ENCODE measurements at regions not wholly inside any gene's neighbourhood (a gene's known extent, or its start where the extent isn't known, plus 50 kb on each side); places are given as distances from the start of the nearest gene placed in this dataset.
"Not testable (repeated sequence)": the region's sequence is repeated elsewhere in the genome, so short reads cannot be mapped to it uniquely, and the experiment has no call there.

DNA sequence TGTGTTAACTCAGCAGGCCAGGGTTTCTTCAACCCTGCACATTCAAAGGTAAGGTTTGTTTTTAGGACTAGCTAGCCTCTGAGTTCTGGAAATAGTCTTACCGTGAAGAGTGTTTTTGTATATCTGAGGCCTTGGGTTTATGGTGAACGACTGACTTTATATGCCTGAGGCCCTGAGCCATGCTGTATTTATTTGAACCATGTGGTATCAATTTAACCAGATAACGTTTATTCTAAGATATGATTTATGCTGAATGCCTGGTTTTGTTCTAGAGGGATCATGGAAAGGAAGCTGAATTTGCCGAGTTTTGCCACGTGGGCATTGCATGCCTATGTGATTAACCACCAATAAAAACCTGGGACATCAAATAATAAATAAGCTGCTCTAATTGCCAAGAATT, 607.2 kb upstream of the TPTE start:
- H3K27me3 ChIP-seq (ENCODE audit: control insufficient read depth in 2 of 2, insufficient read depth in 2 of 2, low read length in 2 of 2); H3K36me3 ChIP-seq (ENCODE audit: control insufficient read depth, insufficient read depth, low read length); H2AFZ ChIP-seq (ENCODE audit: low read depth, low read length); H3K9me1 ChIP-seq (ENCODE audit: control insufficient read depth, insufficient read depth, low read length); CTCF ChIA-PET (ENCODE audit: low intra/inter-chr PET ratio); H3K9ac ChIP-seq (ENCODE audit: insufficient read depth in 1 of 2, low read depth in 2 of 2, low read length in 2 of 2); H3K4me3 ChIP-seq; H3K9me3 ChIP-seq (replicated peaks; ENCODE audit: control insufficient read depth, insufficient read depth, low read depth, low read length); H3K4me2 ChIP-seq (ENCODE audit: insufficient read depth, low read length); in situ Hi-C loops (cut with MboI); FAIRE-seq; DNase-seq (ENCODE audit: extremely low read depth in 1 of 4, low spot score in 3 of 4); H3K4me1 ChIP-seq (replicated peaks in 1 of 2; ENCODE audit: control insufficient read depth in 2 of 2, insufficient read depth in 2 of 2, low read length in 2 of 2); H3K79me2 ChIP-seq (ENCODE audit: control insufficient read depth, insufficient read depth, low read length); intact Hi-C loops (cut with micrococcal nuclease); H4K20me1 ChIP-seq (replicated peaks; ENCODE audit: control insufficient read depth, insufficient read depth, low read length); POLR2A ChIA-PET; BruUV-seq (replicated peaks); ATAC-seq; H3K27ac ChIP-seq (ENCODE audit: extremely low read depth, low read depth, low read length): not testable (repeated sequence)
- 0% methylated on average over 5 of the region's 5 CpGs for WGBS (ENCODE audit: insufficient coverage, low coverage, missing lambda C conversion rate)

DNA sequence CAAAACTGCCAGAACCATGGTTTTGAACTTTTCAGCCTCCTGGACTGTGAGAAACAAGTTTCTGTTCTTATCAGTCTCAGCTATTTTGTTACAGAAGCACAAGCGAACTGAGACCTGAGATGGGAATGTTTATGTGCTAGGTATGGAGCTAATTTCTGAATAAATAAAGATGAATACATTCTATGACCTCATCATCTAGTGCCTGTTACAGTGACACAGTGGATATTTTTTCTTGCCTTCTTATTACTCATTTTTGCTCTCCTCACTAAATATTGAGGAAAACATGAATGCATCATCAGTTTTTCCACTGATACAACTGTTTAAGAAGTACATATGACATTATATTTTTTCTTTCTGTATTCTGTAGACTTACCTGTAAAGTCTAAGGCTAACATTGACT, 601.9 kb upstream of the TPTE start:
- CTCF ChIA-PET (ENCODE audit: low intra/inter-chr PET ratio); H4K20me1 ChIP-seq (replicated peaks; ENCODE audit: control insufficient read depth, insufficient read depth, low read length); H3K4me1 ChIP-seq (replicated peaks in 1 of 2; ENCODE audit: control insufficient read depth in 2 of 2, insufficient read depth in 2 of 2, low read length in 2 of 2); intact Hi-C loops (cut with micrococcal nuclease); BruUV-seq (replicated peaks); H3K9me1 ChIP-seq (ENCODE audit: control insufficient read depth, insufficient read depth, low read length); H3K9me3 ChIP-seq (replicated peaks; ENCODE audit: control insufficient read depth, insufficient read depth, low read depth, low read length); H3K4me2 ChIP-seq (ENCODE audit: insufficient read depth, low read length); ATAC-seq; H3K36me3 ChIP-seq (ENCODE audit: control insufficient read depth, insufficient read depth, low read length); H2AFZ ChIP-seq (ENCODE audit: low read depth, low read length); FAIRE-seq; H3K9ac ChIP-seq (ENCODE audit: insufficient read depth in 1 of 2, low read depth in 2 of 2, low read length in 2 of 2); POLR2A ChIA-PET; H3K79me2 ChIP-seq (ENCODE audit: control insufficient read depth, insufficient read depth, low read length); H3K4me3 ChIP-seq; H3K27me3 ChIP-seq (ENCODE audit: control insufficient read depth in 2 of 2, insufficient read depth in 2 of 2, low read length in 2 of 2); in situ Hi-C loops (cut with MboI); DNase-seq (ENCODE audit: extremely low read depth in 1 of 4, low spot score in 3 of 4); H3K27ac ChIP-seq (ENCODE audit: extremely low read depth, low read depth, low read length): not testable (repeated sequence)
- 0% methylated on average over 1 of the region's 1 CpG for WGBS (ENCODE audit: insufficient coverage, low coverage, missing lambda C conversion rate)

DNA sequence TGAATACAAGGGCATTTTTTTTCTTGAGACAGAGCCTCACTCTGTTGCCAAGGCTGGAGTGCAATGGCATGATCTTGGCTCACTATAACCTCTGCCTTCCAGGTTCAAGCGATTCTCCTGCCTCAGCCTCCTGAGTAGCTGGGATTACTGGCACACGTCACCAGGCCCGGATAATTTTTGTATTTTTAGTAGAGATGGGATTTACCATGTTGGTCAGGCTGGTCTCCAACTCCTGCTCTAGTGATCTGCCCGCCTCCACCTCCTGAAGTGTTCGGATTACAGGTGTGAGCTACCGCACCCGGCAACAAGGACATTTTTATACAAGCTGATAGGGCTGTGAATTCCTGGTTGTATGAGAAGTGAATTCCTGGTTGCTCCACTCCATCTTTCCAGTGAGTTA, 577.7 kb upstream of the TPTE start:
- DNase-seq (ENCODE audit: extremely low read depth in 1 of 4, low spot score in 3 of 4); H3K9ac ChIP-seq (ENCODE audit: insufficient read depth in 1 of 2, low read depth in 2 of 2, low read length in 2 of 2); H3K4me1 ChIP-seq (replicated peaks in 1 of 2; ENCODE audit: control insufficient read depth in 2 of 2, insufficient read depth in 2 of 2, low read length in 2 of 2); H3K9me3 ChIP-seq (replicated peaks; ENCODE audit: control insufficient read depth, insufficient read depth, low read depth, low read length); CTCF ChIA-PET (ENCODE audit: low intra/inter-chr PET ratio); FAIRE-seq; H3K9me1 ChIP-seq (ENCODE audit: control insufficient read depth, insufficient read depth, low read length); H4K20me1 ChIP-seq (replicated peaks; ENCODE audit: control insufficient read depth, insufficient read depth, low read length); H3K27me3 ChIP-seq (ENCODE audit: control insufficient read depth in 2 of 2, insufficient read depth in 2 of 2, low read length in 2 of 2); H3K27ac ChIP-seq (ENCODE audit: extremely low read depth, low read depth, low read length); intact Hi-C loops (cut with micrococcal nuclease); POLR2A ChIA-PET; H3K79me2 ChIP-seq (ENCODE audit: control insufficient read depth, insufficient read depth, low read length); H3K36me3 ChIP-seq (ENCODE audit: control insufficient read depth, insufficient read depth, low read length); H3K4me3 ChIP-seq; H2AFZ ChIP-seq (ENCODE audit: low read depth, low read length); H3K4me2 ChIP-seq (ENCODE audit: insufficient read depth, low read length); ATAC-seq; in situ Hi-C loops (cut with MboI); BruUV-seq (replicated peaks): not testable (repeated sequence)
- under 1% methylated on average over 7 of the region's 7 CpGs for WGBS (ENCODE audit: insufficient coverage, low coverage, missing lambda C conversion rate)
